ENCODE measurements at regions not wholly inside any gene's neighbourhood (a gene's known extent, or its start where the extent isn't known, plus 50 kb on each side); places are given as distances from the start of the nearest gene placed in this dataset.

GRCh38 chr18:41753826-41754225 lies 201.2 kb upstream of the PIK3C3 start:
- TF ChIP-seq EZH2phosphoT487 (conservative IDR thresholded peaks at IDR 0.05; ENCODE audit: low read length) (no peak), CTCF (IDR thresholded peaks at IDR 0.05; ENCODE audit: insufficient read depth, low read length, poor library complexity, severe bottlenecking) (no peak)
- H2AFZ ChIP-seq (ENCODE audit: low read depth, low read length, severe bottlenecking) = no peak overlapping the region

GRCh38 chr18:41752826-41753225 lies 202.2 kb upstream of the PIK3C3 start:
- no peaks in the 10 kb centered on the region for H3K9me2 ChIP-seq (replicated peaks; ENCODE audit: insufficient read depth, low read length)
- no peaks in the 10 kb centered on the region for H3K36me3 ChIP-seq (ENCODE audit: low read length)
- H3K4me2 ChIP-seq (ENCODE audit: low read depth, low read length, poor library complexity, severe bottlenecking) = no peak overlapping the region
- H3K27me3 ChIP-seq (ENCODE audit: low read length) = no peaks in the 10 kb centered on the region
- H2AFZ ChIP-seq (ENCODE audit: low read depth, low read length, severe bottlenecking) = no peak overlapping the region
- no peaks in the 10 kb centered on the region for H3K9me3 ChIP-seq (ENCODE audit: insufficient read depth, low read length)
- no peaks in the 10 kb centered on the region for H3F3A ChIP-seq (ENCODE audit: insufficient read depth)
- H3K27ac ChIP-seq (ENCODE audit: low read depth, low read length) = no peak overlapping the region
- H4K20me1 ChIP-seq (ENCODE audit: low read depth, low read length) = no peaks in the 10 kb centered on the region
- no peaks in the 10 kb centered on the region for H3K79me2 ChIP-seq (ENCODE audit: insufficient read depth, low read length)
- TF ChIP-seq CTCF (IDR thresholded peaks at IDR 0.05; ENCODE audit: insufficient read depth, low read length, poor library complexity, severe bottlenecking) (no peak), EZH2phosphoT487 (conservative IDR thresholded peaks at IDR 0.05; ENCODE audit: low read length) (no peak)
- H3K9ac ChIP-seq (ENCODE audit: low read length) = no peak overlapping the region
- no peak overlapping the region for H3K4me3 ChIP-seq (ENCODE audit: insufficient read depth, low read length, poor library complexity, severe bottlenecking)

More at GRCh38 chr18:41753826-41754225, 201.2 kb upstream of the PIK3C3 start:
- Histone ChIP-seq H3K27me3 (ENCODE audit: low read length) (no peaks in the 10 kb centered on the region), H3K27ac (ENCODE audit: low read depth, low read length) (no peak overlapping the region), H3F3A (ENCODE audit: insufficient read depth) (no peaks in the 10 kb centered on the region), H4K20me1 (ENCODE audit: low read depth, low read length) (no peaks in the 10 kb centered on the region), H3K9ac (ENCODE audit: low read length) (no peak overlapping the region), H3K9me2 (replicated peaks; ENCODE audit: insufficient read depth, low read length) (no peaks in the 10 kb centered on the region), H3K4me2 (ENCODE audit: low read depth, low read length, poor library complexity, severe bottlenecking) (no peak overlapping the region), H3K9me3 (ENCODE audit: insufficient read depth, low read length) (no peaks in the 10 kb centered on the region), H3K79me2 (ENCODE audit: insufficient read depth, low read length) (no peaks in the 10 kb centered on the region), H3K36me3 (ENCODE audit: low read length) (no peaks in the 10 kb centered on the region), H3K4me3 (ENCODE audit: insufficient read depth, low read length, poor library complexity, severe bottlenecking) (no peak overlapping the region)

- Histone ChIP-seq H3K9me2 (replicated peaks; ENCODE audit: insufficient read depth, low read length) (no peaks in the 10 kb centered on the region), H3K27me3 (ENCODE audit: low read length) (no peaks in the 10 kb centered on the region), H2AFZ (ENCODE audit: low read depth, low read length, severe bottlenecking) (no peak overlapping the region), H3K4me2 (ENCODE audit: low read depth, low read length, poor library complexity, severe bottlenecking) (no peak overlapping the region), H3K9ac (ENCODE audit: low read length) (no peak overlapping the region), H3K4me3 (ENCODE audit: insufficient read depth, low read length, poor library complexity, severe bottlenecking) (no peak overlapping the region), H3F3A (ENCODE audit: insufficient read depth) (no peaks in the 10 kb centered on the region), H3K27ac (ENCODE audit: low read depth, low read length) (no peak overlapping the region), H3K79me2 (ENCODE audit: insufficient read depth, low read length) (no peaks in the 10 kb centered on the region), H4K20me1 (ENCODE audit: low read depth, low read length) (no peaks in the 10 kb centered on the region), H3K9me3 (ENCODE audit: insufficient read depth, low read length) (no peaks in the 10 kb centered on the region), H3K36me3 (ENCODE audit: low read length) (no peaks in the 10 kb centered on the region)
- no peak for TF ChIP-seq CTCF (IDR thresholded peaks at IDR 0.05; ENCODE audit: insufficient read depth, low read length, poor library complexity, severe bottlenecking)
- TF ChIP-seq EZH2phosphoT487 (conservative IDR thresholded peaks at IDR 0.05; ENCODE audit: low read length) = no peak
These were observed 203.4 kb upstream of the PIK3C3 start for GRCh38 chr18:41751652-41752051.

Measured in SU-DHL-6 (cell line).